Activated CD4-positive, alpha-beta memory T cell treated with anti-CD3 and anti-CD28 coated beads, Interleukin-2, amount 10 ng/mL, durations not matched to agents 7 days and 5 days (primary cell): ENCODE measurements at regions not wholly inside any gene's neighbourhood (a gene's known extent, or its start where the extent isn't known, plus 50 kb on each side); places are given as distances from the start of the nearest gene placed in this dataset.

Experiments
- CTCF ChIA-PET: fragments of 350-600 bp; sonication (Branson Sonifier 250); formaldehyde crosslinking; loops from one replicate; lab custom pipeline; 2021; ENCODE audit warnings: antibody characterized with exemption, inconsistent platforms; lab: Charles Lee
- POLR2A ChIA-PET: fragments of 350-600 bp; sonication (Branson Sonifier 250); formaldehyde crosslinking; loops from one replicate; lab custom pipeline; 2021; ENCODE audit warnings: antibody characterized with exemption; lab: Charles Lee
- DNase-seq: peaks from one replicate; pipeline ENCODE4 v3.0.0-alpha.2; 2020
- H3K27ac Mint-ChIP-seq: one replicate; pipeline ENCODE4 v1.8.0; 2021; ENCODE audit warnings: mild to moderate bottlenecking, mixed read lengths
- H3K27me3 Mint-ChIP-seq: one replicate; pipeline ENCODE4 v1.8.0; 2021; ENCODE audit warnings: mixed read lengths
- H3K36me3 Mint-ChIP-seq: one replicate; pipeline ENCODE4 v1.8.0; 2021; ENCODE audit warnings: low read depth, mixed read lengths
- H3K4me1 Mint-ChIP-seq: one replicate; pipeline ENCODE4 v1.8.0; 2021; ENCODE audit warnings: mixed read lengths
- H3K4me3 Mint-ChIP-seq: one replicate; pipeline ENCODE4 v1.8.0; 2021; ENCODE audit warnings: mild to moderate bottlenecking, mixed read lengths
- H3K9me3 Mint-ChIP-seq: one replicate; pipeline ENCODE4 v1.8.0; 2021; ENCODE audit warnings: mixed read lengths

DNA sequence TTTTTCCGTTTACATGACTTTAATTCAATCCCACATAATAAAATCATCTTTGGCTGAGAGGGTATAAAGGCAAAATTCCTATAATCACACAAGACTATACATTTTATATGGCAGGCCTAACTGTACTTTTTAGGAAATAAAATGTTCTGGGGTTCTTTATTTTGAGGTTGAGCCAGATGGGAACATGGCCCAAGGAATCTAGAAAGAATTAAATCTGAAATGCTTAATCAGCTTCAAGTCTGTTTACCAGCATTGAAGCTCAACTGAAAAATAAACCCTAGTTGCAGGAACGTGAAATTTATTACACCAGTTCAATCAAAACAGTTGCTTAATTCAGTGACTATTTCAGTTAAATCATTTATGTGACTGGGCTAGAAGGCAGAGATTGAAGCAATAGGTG lies 191.0 kb upstream of the BTG1 start:
- DNase-seq = no peak
- no peak overlapping the region for H3K27ac Mint-ChIP-seq
- H3K4me1 Mint-ChIP-seq = peaks cover 4% of the 10 kb centered on the region
- peaks cover 6% of the 10 kb centered on the region for H3K9me3 Mint-ChIP-seq
- H3K36me3 Mint-ChIP-seq = no peaks in the 10 kb centered on the region
- no peaks in the 10 kb centered on the region for H3K27me3 Mint-ChIP-seq
- H3K4me3 Mint-ChIP-seq = no peak overlapping the region
- POLR2A ChIA-PET = no interaction called here
- CTCF ChIA-PET = no interaction called here

GRCh38 chr12:92335831-92336230 lies 190.2 kb upstream of the BTG1 start:
- ChIA-PET POLR2A (no interaction called here), CTCF (no interaction called here)
- H3K36me3 Mint-ChIP-seq = no peaks in the 10 kb centered on the region
- H3K4me3 Mint-ChIP-seq = no peak overlapping the region
- H3K27ac Mint-ChIP-seq = no peak overlapping the region
- no peak for DNase-seq
- no peaks in the 10 kb centered on the region for H3K4me1 Mint-ChIP-seq
- H3K27me3 Mint-ChIP-seq = no peaks in the 10 kb centered on the region
- peaks cover 6% of the 10 kb centered on the region for H3K9me3 Mint-ChIP-seq

- POLR2A ChIA-PET = no interaction called here
- no peaks in the 10 kb centered on the region for H3K4me1 Mint-ChIP-seq
- H3K36me3 Mint-ChIP-seq = no peaks in the 10 kb centered on the region
- DNase-seq = no peak
- H3K27ac Mint-ChIP-seq = no peak overlapping the region
- CTCF ChIA-PET = no interaction called here
- H3K4me3 Mint-ChIP-seq = no peak overlapping the region
- H3K9me3 Mint-ChIP-seq = peaks cover 4% of the 10 kb centered on the region
- H3K27me3 Mint-ChIP-seq = no peaks in the 10 kb centered on the region
These were observed 188.9 kb upstream of the BTG1 start for GRCh38 chr12:92334552-92334951.

GRCh38 chr12:92332552-92332951 lies 186.9 kb upstream of the BTG1 start:
- H3K36me3 Mint-ChIP-seq = no peaks in the 10 kb centered on the region
- no peaks in the 10 kb centered on the region for H3K4me1 Mint-ChIP-seq
- H3K4me3 Mint-ChIP-seq = no peak overlapping the region
- no peak overlapping the region for H3K27ac Mint-ChIP-seq
- H3K9me3 Mint-ChIP-seq = no peaks in the 10 kb centered on the region
- no peaks in the 10 kb centered on the region for H3K27me3 Mint-ChIP-seq
- ChIA-PET POLR2A (no interaction called here), CTCF (no interaction called here)
- no peak for DNase-seq

DNA sequence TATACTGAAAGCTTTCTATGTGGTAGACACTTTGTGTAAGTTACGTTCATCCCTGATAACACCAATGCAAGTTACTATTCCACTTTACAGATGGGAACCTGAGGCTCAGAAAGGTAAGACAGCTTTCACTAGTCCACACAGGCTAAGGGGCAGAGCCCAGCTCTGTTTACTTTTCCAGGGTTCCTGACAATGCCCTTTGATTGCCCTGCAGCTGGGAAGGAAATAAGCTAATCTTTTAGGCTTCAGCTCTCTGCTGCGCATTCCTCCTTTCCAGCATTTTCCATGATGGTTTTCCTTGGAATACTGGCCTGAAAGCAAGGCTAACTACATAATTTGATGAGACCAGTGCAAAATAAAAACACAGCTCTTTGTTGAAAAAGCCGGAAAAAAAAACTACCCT lies 185.7 kb upstream of the BTG1 start:
- no peaks in the 10 kb centered on the region for H3K36me3 Mint-ChIP-seq
- CTCF ChIA-PET = interaction anchor here (1.1 kb wide), 1 partner anchor 519 kb away, joined by 3 read pairs; no protein-coding TSS in a partner anchor
- no peaks in the 10 kb centered on the region for H3K9me3 Mint-ChIP-seq
- no peak for DNase-seq
- no peaks in the 10 kb centered on the region for H3K27me3 Mint-ChIP-seq
- H3K4me1 Mint-ChIP-seq = no peaks in the 10 kb centered on the region
- H3K4me3 Mint-ChIP-seq = no peak overlapping the region
- POLR2A ChIA-PET = interaction anchor here (0.9 kb wide), 1 partner anchor 186 kb away, joined by 3 read pairs; the partner anchor contains the start of gene BTG1
- no peak overlapping the region for H3K27ac Mint-ChIP-seq

DNA sequence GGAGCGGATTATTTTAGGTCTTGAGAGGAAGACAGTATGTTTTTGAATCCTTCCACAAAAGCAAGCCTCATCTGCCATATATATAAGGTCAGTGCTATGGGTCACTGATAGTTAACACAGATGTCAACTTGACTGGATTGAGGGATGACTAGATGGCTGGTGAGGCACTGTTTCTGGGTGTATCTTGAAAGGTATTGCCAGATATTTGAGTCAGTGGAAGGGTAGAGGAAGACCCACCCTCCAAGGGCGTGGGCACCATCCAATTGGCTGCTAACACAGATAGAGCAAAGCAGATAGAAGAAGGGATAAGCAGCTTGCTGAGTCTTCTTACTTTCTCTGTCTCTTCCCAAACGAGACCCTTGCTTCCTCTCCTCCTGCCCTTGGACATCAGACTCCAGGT lies 185.0 kb upstream of the BTG1 start:
- peaks cover 2% of the 10 kb centered on the region for H3K36me3 Mint-ChIP-seq
- peaks cover 2% of the 10 kb centered on the region for H3K9me3 Mint-ChIP-seq
- H3K4me3 Mint-ChIP-seq = no peak overlapping the region
- H3K27me3 Mint-ChIP-seq = no peaks in the 10 kb centered on the region
- DNase-seq = no peak
- POLR2A ChIA-PET = no interaction called here
- H3K27ac Mint-ChIP-seq = no peak overlapping the region
- peaks cover 2% of the 10 kb centered on the region for H3K4me1 Mint-ChIP-seq
- CTCF ChIA-PET = interaction anchor here (1.1 kb wide), 1 partner anchor 519 kb away, joined by 3 read pairs; no protein-coding TSS in a partner anchor

GRCh38 chr12:92326877-92327276 lies 181.2 kb upstream of the BTG1 start:
- peaks cover 14% of the 10 kb centered on the region for H3K4me1 Mint-ChIP-seq
- H3K36me3 Mint-ChIP-seq = peaks cover 7% of the 10 kb centered on the region
- H3K9me3 Mint-ChIP-seq = peaks cover 17% of the 10 kb centered on the region
- no peaks in the 10 kb centered on the region for H3K27me3 Mint-ChIP-seq
- CTCF ChIA-PET = no interaction called here
- H3K4me3 Mint-ChIP-seq = no peak overlapping the region
- H3K27ac Mint-ChIP-seq = no peak overlapping the region
- DNase-seq = no peak
- POLR2A ChIA-PET = no interaction called here

DNA sequence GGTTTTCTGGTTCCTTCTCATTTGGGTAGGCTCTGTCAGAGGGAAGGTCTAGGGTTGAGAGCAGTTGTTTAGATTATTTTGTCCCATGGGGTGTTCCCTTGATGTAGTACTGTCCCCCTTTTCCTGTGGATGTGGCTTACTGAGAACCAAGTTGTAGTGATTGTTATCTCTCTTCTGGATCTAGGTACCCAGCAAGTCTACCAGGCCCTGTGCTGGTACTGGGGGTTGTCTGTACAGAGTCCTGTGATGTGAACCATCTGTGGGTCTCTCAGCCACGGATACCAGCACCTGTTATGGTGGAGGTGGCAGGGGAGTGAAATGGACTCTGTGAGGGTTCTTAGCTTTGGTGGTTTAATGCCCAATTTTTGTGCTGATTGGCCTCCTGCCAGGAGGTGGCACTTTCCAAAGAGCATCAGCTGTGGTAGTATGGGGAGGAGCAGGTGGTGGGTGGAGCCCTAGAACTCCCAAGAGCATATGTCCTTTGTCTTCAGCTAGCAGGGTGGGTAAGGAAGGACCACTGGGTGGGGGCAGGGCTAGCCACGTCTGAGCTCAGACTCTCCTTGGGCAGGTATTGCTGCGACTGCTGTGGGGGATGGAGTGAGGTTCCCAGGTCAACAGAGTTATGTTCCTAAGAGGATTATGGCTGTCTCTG lies 179.3 kb upstream of the BTG1 start:
- Mint-ChIP-seq H3K27ac (no peak overlapping the region), H3K4me1 (peaks cover 14% of the 10 kb centered on the region), H3K4me3 (no peak overlapping the region), H3K27me3 (no peaks in the 10 kb centered on the region), H3K36me3 (peaks cover 7% of the 10 kb centered on the region), H3K9me3 (peaks cover 23% of the 10 kb centered on the region)
- ChIA-PET POLR2A (no interaction called here), CTCF (no interaction called here)
- no peak for DNase-seq

GRCh38 chr12:92312463-92312964 lies 166.9 kb upstream of the BTG1 start:
- CTCF ChIA-PET = no interaction called here
- peaks cover 8% of the 10 kb centered on the region for H3K9me3 Mint-ChIP-seq
- POLR2A ChIA-PET = no interaction called here
- H3K27ac Mint-ChIP-seq = no peak overlapping the region
- H3K36me3 Mint-ChIP-seq = no peaks in the 10 kb centered on the region
- H3K27me3 Mint-ChIP-seq = no peaks in the 10 kb centered on the region
- no peak for DNase-seq
- no peak overlapping the region for H3K4me3 Mint-ChIP-seq
- no peaks in the 10 kb centered on the region for H3K4me1 Mint-ChIP-seq

DNA sequence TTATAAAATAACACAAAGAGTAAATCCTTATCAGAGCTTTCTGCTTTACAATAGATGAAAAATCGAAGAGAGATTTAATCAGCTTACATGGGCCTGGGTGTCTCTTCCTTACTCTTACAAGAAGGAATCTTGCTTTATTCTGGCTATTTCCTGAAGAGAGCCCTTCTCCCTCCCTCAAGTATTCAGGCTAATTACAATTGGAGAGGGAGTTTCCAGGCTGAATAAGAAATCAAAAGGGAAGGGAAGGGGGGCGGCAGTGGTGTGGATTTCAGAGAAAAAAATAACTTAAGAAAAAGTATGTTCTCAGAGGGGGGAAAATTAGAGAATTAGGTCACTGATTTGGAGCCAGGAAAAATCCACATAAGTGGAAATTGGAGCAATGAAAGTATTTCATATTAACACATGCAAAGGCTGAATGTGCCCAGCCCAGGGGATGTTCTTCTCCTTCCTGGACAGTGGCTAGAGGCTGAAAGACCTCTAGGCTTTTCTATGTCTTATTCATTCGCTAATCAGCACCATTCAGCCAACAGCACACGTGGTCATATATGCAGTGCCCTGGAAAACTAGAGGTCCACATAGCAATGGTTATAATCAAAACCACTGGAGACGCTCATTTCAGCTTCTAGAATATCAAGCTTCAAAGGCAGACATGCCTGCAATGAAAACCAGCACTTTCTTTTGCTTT lies 158.9 kb upstream of the BTG1 start:
- CTCF ChIA-PET = no interaction called here
- H3K27me3 Mint-ChIP-seq = no peaks in the 10 kb centered on the region
- no peak overlapping the region for H3K27ac Mint-ChIP-seq
- H3K4me1 Mint-ChIP-seq = no peaks in the 10 kb centered on the region
- H3K36me3 Mint-ChIP-seq = no peaks in the 10 kb centered on the region
- POLR2A ChIA-PET = no interaction called here
- H3K9me3 Mint-ChIP-seq = no peaks in the 10 kb centered on the region
- H3K4me3 Mint-ChIP-seq = no peak overlapping the region
- DNase-seq = no peak

GRCh38 chr12:92302041-92302829 lies 156.6 kb upstream of the BTG1 start:
- Mint-ChIP-seq H3K27ac (no peak overlapping the region), H3K4me1 (peaks cover 13% of the 10 kb centered on the region), H3K4me3 (no peak overlapping the region), H3K9me3 (no peaks in the 10 kb centered on the region), H3K36me3 (no peaks in the 10 kb centered on the region), H3K27me3 (no peaks in the 10 kb centered on the region)
- ChIA-PET CTCF (no interaction called here), POLR2A (no interaction called here)
- no peak for DNase-seq

GRCh38 chr12:92301356-92301755 lies 155.7 kb upstream of the BTG1 start:
- DNase-seq = no peak
- Mint-ChIP-seq H3K36me3 (peaks cover under 1% of the 10 kb centered on the region), H3K4me3 (no peak overlapping the region), H3K4me1 (peaks cover 16% of the 10 kb centered on the region), H3K27me3 (no peaks in the 10 kb centered on the region), H3K9me3 (no peaks in the 10 kb centered on the region), H3K27ac (no peak overlapping the region)
- ChIA-PET CTCF (no interaction called here), POLR2A (no interaction called here)

GRCh38 chr12:92300777-92301176 lies 155.1 kb upstream of the BTG1 start:
- Mint-ChIP-seq H3K4me3 (no peak overlapping the region), H3K4me1 (peaks cover 16% of the 10 kb centered on the region), H3K36me3 (peaks cover 3% of the 10 kb centered on the region), H3K27me3 (no peaks in the 10 kb centered on the region), H3K9me3 (no peaks in the 10 kb centered on the region), H3K27ac (no peak overlapping the region)
- DNase-seq = no peak
- ChIA-PET POLR2A (no interaction called here), CTCF (no interaction called here)
